ENCODE measurements at regions not wholly inside any gene's neighbourhood (a gene's known extent, or its start where the extent isn't known, plus 50 kb on each side); places are given as distances from the start of the nearest gene placed in this dataset.

GRCh38 chr4:59759082-59759825, 1440.9 kb upstream of the ADGRL3 start:
- no peak for TF ChIP-seq POLR2A (IDR thresholded peaks at IDR 0.05)
- TF ChIP-seq, protein P1, sequence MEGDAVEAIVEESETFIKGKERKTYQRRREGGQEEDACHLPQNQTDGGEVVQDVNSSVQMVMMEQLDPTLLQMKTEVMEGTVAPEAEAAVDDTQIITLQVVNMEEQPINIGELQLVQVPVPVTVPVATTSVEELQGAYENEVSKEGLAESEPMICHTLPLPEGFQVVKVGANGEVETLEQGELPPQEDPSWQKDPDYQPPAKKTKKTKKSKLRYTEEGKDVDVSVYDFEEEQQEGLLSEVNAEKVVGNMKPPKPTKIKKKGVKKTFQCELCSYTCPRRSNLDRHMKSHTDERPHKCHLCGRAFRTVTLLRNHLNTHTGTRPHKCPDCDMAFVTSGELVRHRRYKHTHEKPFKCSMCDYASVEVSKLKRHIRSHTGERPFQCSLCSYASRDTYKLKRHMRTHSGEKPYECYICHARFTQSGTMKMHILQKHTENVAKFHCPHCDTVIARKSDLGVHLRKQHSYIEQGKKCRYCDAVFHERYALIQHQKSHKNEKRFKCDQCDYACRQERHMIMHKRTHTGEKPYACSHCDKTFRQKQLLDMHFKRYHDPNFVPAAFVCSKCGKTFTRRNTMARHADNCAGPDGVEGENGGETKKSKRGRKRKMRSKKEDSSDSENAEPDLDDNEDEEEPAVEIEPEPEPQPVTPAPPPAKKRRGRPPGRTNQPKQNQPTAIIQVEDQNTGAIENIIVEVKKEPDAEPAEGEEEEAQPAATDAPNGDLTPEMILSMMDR (IDR thresholded peaks at IDR 0.05) = no peak

All from lower leg skin (tissue), 3 donors.